OCI-LY3 (cell line): ENCODE measurements at regions not wholly inside any gene's neighbourhood (a gene's known extent, or its start where the extent isn't known, plus 50 kb on each side); places are given as distances from the start of the nearest gene placed in this dataset.

Experiments used
- H2AFZ ChIP-seq: fragments of 200-600, 300-600 bp; shearing (Covaris generic); 2 replicates; pipeline ENCODE4 v1.6.0; 2014; ENCODE audit warnings: antibody characterized with exemption, low read depth, low read length
- H3K27ac ChIP-seq: fragments of 200-600, 300-600 bp; sonication (generic); 2 replicates; pipeline ENCODE4 v1.5.1; 2014; ENCODE audit warnings: mild to moderate bottlenecking, low read length, moderate library complexity, mixed read lengths
- H3K27me3 ChIP-seq: fragments of 200-600, 300-600 bp; sonication (generic); 2 replicates; pipeline ENCODE4 v1.6.1; 2014; ENCODE audit warnings: low read depth, low read length, mixed read lengths
- H3K36me3 ChIP-seq: fragments of 200-600, 300-600 bp; sonication (generic); replicated peaks from 2 replicates; pipeline ENCODE3; 2014; ENCODE audit warnings: low read depth, low read length, mixed read lengths
- H3K4me1 ChIP-seq: fragments of 300-600, 200-600 bp; sonication (generic); 2 replicates; pipeline ENCODE4 v1.6.1; 2014; ENCODE audit warnings: low read length, mixed read lengths
- H3K4me2 ChIP-seq: fragments of 200-600, 300-600 bp; sonication (generic); 2 replicates; pipeline ENCODE4 v1.6.1; 2014; ENCODE audit warnings: low read length, mixed read lengths
- H3K4me3 ChIP-seq: fragments of 300-600, 200-600 bp; sonication (generic); 2 replicates; pipeline ENCODE4 v1.5.1; 2014; ENCODE audit warnings: antibody characterized with exemption, mild to moderate bottlenecking, low read length, moderate library complexity
- H3K79me2 ChIP-seq: fragments of 300-600, 200-600 bp; shearing (Covaris generic); 2 replicates; pipeline ENCODE4 v1.6.1; 2014; ENCODE audit warnings: mild to moderate bottlenecking, low read length, mixed read lengths
- H3K9ac ChIP-seq: fragments of 300-600, 200-600 bp; shearing (Covaris generic); 2 replicates; pipeline ENCODE4 v1.6.0; 2014; ENCODE audit warnings: mild to moderate bottlenecking, low read length, moderate library complexity
- H3K9me3 ChIP-seq: fragments of 200-600, 300-600 bp; shearing (Covaris generic); 2 replicates; pipeline ENCODE4 v1.6.1; 2014; ENCODE audit warnings: low read length, mixed read lengths; ENCODE audit not compliant: insufficient read depth
- H4K20me1 ChIP-seq: fragments of 200-600, 300-600 bp; sonication (generic); 2 replicates; pipeline ENCODE4 v1.6.1; 2016; ENCODE audit warnings: low read length, mixed read lengths; ENCODE audit not compliant: insufficient read depth
- CTCF ChIP-seq: fragments of 200-600, 300-600 bp; sonication (generic); IDR thresholded peaks from 2 replicates; pipeline ENCODE4 v1.5.1; 2014; ENCODE audit warnings: antibody characterized with exemption, low read length, low read depth
- EZH2phosphoT487 ChIP-seq: fragments of 200-600 bp; shearing (Covaris generic); IDR thresholded peaks from 2 replicates; pipeline ENCODE4 v1.6.1; 2018; ENCODE audit warnings: antibody characterized with exemption, mixed run types, low read depth

- Histone ChIP-seq H3K4me1 (no peaks in the 10 kb centered on the region), H3K9me3 (no peaks in the 10 kb centered on the region), H3K36me3 (no peaks in the 10 kb centered on the region), H2AFZ (no peak overlapping the region), H3K27me3 (no peaks in the 10 kb centered on the region), H3K79me2 (no peaks in the 10 kb centered on the region), H3K4me2 (no peak overlapping the region), H3K27ac (no peak overlapping the region), H3K4me3 (no peak overlapping the region), H4K20me1 (no peaks in the 10 kb centered on the region), H3K9ac (no peak overlapping the region)
- TF ChIP-seq EZH2phosphoT487 (no peak), CTCF (no peak)
Observed at GRCh38 chr3:24845524-24846155, 351.0 kb upstream of the THRB start.

GRCh38 chr3:24846286-24846860 lies 351.7 kb upstream of the THRB start:
- H3K4me2 ChIP-seq, result no peak overlapping the region
- no peak overlapping the region for H2AFZ ChIP-seq
- H3K4me1 ChIP-seq, result no peaks in the 10 kb centered on the region
- H3K4me3 ChIP-seq, result no peak overlapping the region
- no peaks in the 10 kb centered on the region for H3K36me3 ChIP-seq
- no peaks in the 10 kb centered on the region for H3K9me3 ChIP-seq
- H3K27ac ChIP-seq, result no peak overlapping the region
- no peaks in the 10 kb centered on the region for H3K27me3 ChIP-seq
- no peak for TF ChIP-seq EZH2phosphoT487
- TF ChIP-seq CTCF, result no peak
- H3K9ac ChIP-seq, result no peak overlapping the region
- no peaks in the 10 kb centered on the region for H3K79me2 ChIP-seq
- no peaks in the 10 kb centered on the region for H4K20me1 ChIP-seq

GRCh38 chr3:24850245-24850644 lies 355.6 kb upstream of the THRB start:
- H3K4me2 ChIP-seq, result no peak overlapping the region
- no peaks in the 10 kb centered on the region for H3K4me1 ChIP-seq
- no peaks in the 10 kb centered on the region for H3K27me3 ChIP-seq
- no peaks in the 10 kb centered on the region for H4K20me1 ChIP-seq
- TF ChIP-seq CTCF, result no peak
- TF ChIP-seq EZH2phosphoT487, result no peak
- no peak overlapping the region for H3K4me3 ChIP-seq
- H3K9me3 ChIP-seq, result no peaks in the 10 kb centered on the region
- no peaks in the 10 kb centered on the region for H3K79me2 ChIP-seq
- H3K36me3 ChIP-seq, result no peaks in the 10 kb centered on the region
- H3K9ac ChIP-seq, result no peak overlapping the region
- H2AFZ ChIP-seq, result no peak overlapping the region
- H3K27ac ChIP-seq, result no peak overlapping the region

- no peaks in the 10 kb centered on the region for H3K27me3 ChIP-seq
- no peak overlapping the region for H3K27ac ChIP-seq
- no peaks in the 10 kb centered on the region for H4K20me1 ChIP-seq
- H3K79me2 ChIP-seq, result no peaks in the 10 kb centered on the region
- no peak overlapping the region for H2AFZ ChIP-seq
- H3K36me3 ChIP-seq, result no peaks in the 10 kb centered on the region
- no peaks in the 10 kb centered on the region for H3K9me3 ChIP-seq
- no peak overlapping the region for H3K4me3 ChIP-seq
- H3K9ac ChIP-seq, result no peak overlapping the region
- no peaks in the 10 kb centered on the region for H3K4me1 ChIP-seq
- TF ChIP-seq EZH2phosphoT487 (no peak), CTCF (no peak)
- H3K4me2 ChIP-seq, result no peak overlapping the region
Observed at GRCh38 chr3:24853685-24854490, 359.2 kb upstream of the THRB start.
